HG03354 (cell line): ENCODE measurements at regions not wholly inside any gene's neighbourhood (a gene's known extent, or its start where the extent isn't known, plus 50 kb on each side); places are given as distances from the start of the nearest gene placed in this dataset.

Experiments used
- ATAC-seq: cut with Tn5 transposase; IDR thresholded peaks from one replicate; pipeline ENCODE4 v1.9.1; 2021; ENCODE audit warnings: mild to moderate bottlenecking; ENCODE audit not compliant: unreplicated experiment, poor library complexity, severe bottlenecking

GRCh38 chr11:116257883-116258282 is 514.9 kb downstream of the BUD13 start:
- no peak for ATAC-seq

GRCh38 chr11:116257092-116257491 is 515.7 kb downstream of the BUD13 start:
- ATAC-seq: no peak

- no peak for ATAC-seq
Measured at GRCh38 chr11:116256215-116256614, 516.6 kb downstream of the BUD13 start.

- no peak for ATAC-seq
Measured at GRCh38 chr11:116255321-116255953, 517.4 kb downstream of the BUD13 start.

- ATAC-seq: no peak
Measured at GRCh38 chr11:116250155-116250554, 522.6 kb downstream of the BUD13 start.

- ATAC-seq: no peak
Measured at GRCh38 chr11:116249561-116249960, 523.2 kb downstream of the BUD13 start.

GRCh38 chr11:116244889-116245288 is 527.9 kb downstream of the BUD13 start:
- no peak for ATAC-seq

- no peak for ATAC-seq
Measured at GRCh38 chr11:116244439-116244838, 528.3 kb downstream of the BUD13 start.

GRCh38 chr11:116243991-116244390 is 528.8 kb downstream of the BUD13 start:
- ATAC-seq: no peak

GRCh38 chr11:116242006-116242405 is 530.8 kb downstream of the BUD13 start:
- ATAC-seq: no peak

- ATAC-seq: no peak
Measured at GRCh38 chr11:116240710-116241109, 532.1 kb downstream of the BUD13 start.

GRCh38 chr11:116239247-116239646 is 533.5 kb downstream of the BUD13 start:
- ATAC-seq: no peak

- no peak for ATAC-seq
Measured at GRCh38 chr11:116234989-116235568, 537.7 kb downstream of the BUD13 start.

- ATAC-seq: no peak
Measured at GRCh38 chr11:116233561-116233960, 539.2 kb downstream of the BUD13 start.

- no peak for ATAC-seq
Measured at GRCh38 chr11:116232364-116232828, 540.4 kb downstream of the BUD13 start.

- no peak for ATAC-seq
Measured at GRCh38 chr11:116231543-116231942, 541.2 kb downstream of the BUD13 start.

GRCh38 chr11:116230438-116230837 is 542.3 kb downstream of the BUD13 start:
- no peak for ATAC-seq

- no peak for ATAC-seq
Measured at GRCh38 chr11:116229236-116229970, 543.4 kb downstream of the BUD13 start.

- ATAC-seq: no peak
Measured at GRCh38 chr11:116226731-116227130, 546.1 kb downstream of the BUD13 start.

GRCh38 chr11:116225784-116226585 is 546.8 kb downstream of the BUD13 start:
- ATAC-seq: no peak
